Lung microvascular endothelial cell (primary cell): ENCODE measurements at regions not wholly inside any gene's neighbourhood (a gene's known extent, or its start where the extent isn't known, plus 50 kb on each side); places are given as distances from the start of the nearest gene placed in this dataset.

Experiments used
- DNase-seq, 2 donors: peaks; one replicate each; pipeline versions ENCODE4 v3.0.0 to v3.0.0-alpha.2; 2010; ENCODE audit warnings: low read depth in 2 of 2

GRCh38 chr11:116535994-116536393, 236.8 kb downstream of the BUD13 start:
- no peak for DNase-seq

DNA sequence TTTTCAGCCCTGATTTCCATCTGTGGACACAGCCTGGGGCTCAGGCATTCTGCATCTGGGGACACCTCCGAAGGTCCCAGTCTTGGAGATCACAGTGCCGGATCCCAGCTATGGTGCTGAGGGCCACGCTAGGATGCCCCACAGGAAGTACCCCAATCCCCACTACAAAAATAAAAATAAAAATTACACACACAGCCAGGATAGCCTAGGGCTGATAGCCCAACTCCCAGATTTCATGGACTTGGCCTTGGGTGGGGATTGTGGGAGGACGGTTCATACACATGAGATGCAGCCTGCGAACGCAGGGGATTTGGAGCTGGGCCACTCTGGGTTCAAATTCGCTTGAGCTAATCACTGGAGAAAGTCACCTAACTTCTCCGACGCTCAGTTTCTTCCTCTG, 237.7 kb downstream of the BUD13 start:
- no peak for DNase-seq

DNA sequence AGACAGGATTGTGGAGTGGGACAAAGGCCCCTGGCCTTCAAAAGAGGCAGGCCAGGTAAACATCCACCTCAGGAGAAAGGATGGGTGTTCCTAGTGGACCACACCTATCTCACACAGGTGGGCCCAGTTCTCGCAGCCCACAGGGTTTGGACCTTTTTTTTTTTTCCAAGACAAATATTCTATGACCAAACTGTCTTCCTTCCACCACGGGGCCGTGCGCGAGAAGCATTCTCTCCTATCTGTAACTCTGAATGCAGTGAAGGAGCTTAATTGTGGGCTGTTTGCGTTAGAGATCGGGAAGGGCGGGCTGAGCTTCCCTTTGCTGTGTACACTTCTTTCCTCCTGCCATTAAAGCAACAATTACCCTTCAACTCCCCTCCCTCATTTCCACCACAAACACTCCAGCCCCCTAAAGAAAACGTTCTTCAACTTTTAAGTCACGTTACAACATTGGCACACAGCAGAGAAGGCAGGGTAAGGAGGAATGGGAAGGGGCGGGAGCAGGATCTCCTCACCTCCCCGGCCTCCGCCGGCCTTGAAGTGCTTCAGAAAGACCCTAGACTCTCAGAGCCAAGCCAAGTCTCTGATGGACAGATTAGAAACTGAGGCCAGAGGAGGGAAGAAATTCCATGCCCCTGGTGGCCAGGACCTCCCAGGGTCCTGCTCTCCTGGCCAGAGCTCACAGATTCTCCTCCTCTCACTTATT, 238.4 kb downstream of the BUD13 start:
- no peak for DNase-seq

DNA sequence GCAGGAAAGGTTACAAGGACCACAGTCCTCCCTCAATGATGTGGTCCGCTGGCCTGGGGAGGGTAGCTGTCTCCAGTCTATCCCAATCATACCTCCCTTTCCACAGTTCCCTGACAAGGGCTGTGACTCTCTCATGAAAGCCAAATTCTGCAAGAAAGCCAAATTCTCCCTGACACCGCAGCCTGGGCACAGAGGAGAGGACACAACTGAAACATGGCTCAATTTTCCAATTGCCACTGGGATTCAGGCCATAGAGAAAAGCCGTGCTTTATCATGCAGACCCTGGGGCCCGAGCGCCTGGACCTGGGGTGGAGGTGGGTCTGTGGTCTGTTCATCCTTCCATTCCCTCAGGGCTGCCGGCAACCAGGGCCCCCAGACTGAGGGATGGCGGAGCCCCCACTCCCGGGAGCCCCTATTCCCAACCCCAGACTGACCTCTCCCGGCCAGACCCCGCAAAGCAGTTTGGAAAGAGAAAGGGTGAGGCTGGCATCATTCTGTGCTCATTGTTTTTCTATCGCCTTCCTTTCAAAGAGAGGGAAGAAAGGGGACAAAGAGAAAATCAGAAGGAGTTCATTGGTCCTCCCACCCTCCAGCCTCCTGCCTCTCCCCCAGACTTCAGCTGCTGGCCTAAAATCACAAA, 239.5 kb downstream of the BUD13 start:
- DNase-seq, result no peak

DNA sequence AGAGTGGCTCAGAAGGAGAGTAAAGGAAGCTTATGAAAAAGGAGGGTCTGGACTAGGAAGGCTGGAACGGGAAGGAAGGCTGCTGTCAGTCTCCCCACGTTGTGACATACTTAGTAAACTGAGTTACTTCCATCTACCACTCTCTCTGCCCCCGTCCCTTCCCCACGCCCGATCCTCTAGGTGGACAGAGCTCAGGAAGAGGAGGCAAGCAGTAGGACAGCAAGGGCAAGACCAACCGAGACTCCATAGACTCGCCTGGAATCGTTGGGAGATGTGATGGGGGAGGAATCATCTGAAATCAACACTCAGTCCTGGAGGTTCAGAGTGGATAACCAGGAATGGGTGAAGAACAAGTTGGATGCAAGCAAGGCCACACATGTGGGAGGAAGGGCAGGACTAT, 240.7 kb downstream of the BUD13 start:
- no peak for DNase-seq

- DNase-seq, result no peak
These were observed 242.1 kb downstream of the BUD13 start for GRCh38 chr11:116530705-116531104.

GRCh38 chr11:116529271-116529670, 243.5 kb downstream of the BUD13 start:
- DNase-seq, result no peak

- no peak for DNase-seq
These were observed 245.4 kb downstream of the BUD13 start for GRCh38 chr11:116527180-116527991.

DNA sequence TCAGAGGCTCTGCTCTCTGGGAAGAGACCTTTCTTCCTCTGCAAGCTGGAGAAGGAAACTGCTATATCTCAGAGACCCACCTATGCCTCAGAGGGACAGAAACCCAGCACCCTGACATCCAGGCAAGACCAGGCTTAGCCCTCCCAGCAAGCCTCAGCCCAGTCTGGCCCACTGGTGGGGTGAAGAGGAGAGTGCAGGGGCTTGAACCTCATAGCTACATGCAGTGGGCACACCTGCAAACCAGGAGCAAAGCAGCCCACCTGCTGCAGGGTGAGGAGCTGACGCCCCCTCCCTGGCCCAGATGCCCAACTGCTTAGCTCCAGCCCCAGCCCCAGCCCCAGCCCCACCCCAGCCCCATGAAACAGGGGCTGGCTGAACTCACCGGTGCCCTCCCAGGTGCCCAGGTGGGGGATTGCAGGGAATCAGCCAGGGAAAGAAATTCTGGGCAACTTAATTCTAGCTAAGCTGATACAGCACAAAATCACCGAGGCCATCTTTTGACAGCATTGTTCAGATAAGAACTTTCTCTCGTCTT, 246.8 kb downstream of the BUD13 start:
- no peak for DNase-seq

DNA sequence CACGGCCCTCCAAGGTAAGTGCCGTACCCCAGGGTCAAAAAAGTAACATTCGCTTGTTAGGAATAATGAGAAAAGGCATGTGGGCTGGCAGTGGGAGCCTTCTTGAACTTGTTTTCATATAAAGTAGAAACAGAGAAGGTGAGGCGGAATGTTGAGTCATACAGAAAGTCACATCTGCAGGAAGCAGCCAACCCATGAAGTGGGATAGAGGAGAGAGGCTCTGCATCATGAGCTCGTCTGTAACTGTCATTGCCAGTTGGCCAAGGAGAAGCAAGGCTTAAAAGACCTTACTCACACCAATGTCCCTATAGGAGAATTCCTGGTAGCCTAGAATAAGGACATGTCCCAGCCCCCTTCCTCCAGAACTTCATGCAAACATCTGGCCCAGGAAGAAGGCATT, 253.3 kb downstream of the BUD13 start:
- no peak for DNase-seq

DNA sequence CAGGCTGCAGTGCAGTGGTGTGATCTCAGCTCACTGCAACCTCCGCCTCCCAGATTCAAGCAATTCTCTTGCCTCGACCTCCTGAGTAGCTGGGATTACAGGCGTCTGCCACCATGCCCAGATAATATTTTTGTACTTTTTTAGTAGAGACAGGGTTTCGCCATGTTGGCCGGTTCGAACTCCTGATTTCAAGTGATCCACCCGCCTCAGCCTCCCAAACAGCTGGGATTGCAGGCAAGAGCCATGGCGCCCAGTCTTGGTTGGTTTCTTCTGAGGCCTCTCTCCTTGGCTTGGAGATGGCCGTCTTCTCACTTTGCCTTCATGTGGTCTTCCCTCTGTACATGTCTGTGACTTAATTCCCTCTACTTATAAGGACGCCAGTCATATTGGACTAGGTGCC, 254.6 kb downstream of the BUD13 start:
- DNase-seq, result no peak

GRCh38 chr11:116517584-116517983, 255.2 kb downstream of the BUD13 start:
- no peak for DNase-seq

DNA sequence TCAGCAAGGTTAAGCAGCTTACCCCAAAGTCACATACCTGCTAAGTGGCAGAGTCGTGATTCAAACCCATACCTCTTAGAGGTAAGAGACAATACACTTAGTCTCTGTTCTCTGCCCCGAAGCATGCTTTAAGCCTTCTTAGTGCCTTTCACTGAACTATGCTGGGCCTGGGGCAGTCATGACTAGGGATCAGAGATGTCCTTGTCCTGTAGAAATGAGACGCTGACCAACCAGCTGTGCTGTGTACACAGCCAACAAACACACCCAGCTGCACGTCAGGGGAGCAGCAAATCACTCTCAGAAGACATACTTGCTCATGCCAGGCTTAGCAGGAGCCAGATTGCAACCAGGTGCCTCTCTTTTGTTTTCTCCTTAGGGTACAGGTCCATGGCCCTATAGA, 255.7 kb downstream of the BUD13 start:
- DNase-seq, result no peak

- no peak for DNase-seq
These were observed 257.1 kb downstream of the BUD13 start for GRCh38 chr11:116515664-116516184.

DNA sequence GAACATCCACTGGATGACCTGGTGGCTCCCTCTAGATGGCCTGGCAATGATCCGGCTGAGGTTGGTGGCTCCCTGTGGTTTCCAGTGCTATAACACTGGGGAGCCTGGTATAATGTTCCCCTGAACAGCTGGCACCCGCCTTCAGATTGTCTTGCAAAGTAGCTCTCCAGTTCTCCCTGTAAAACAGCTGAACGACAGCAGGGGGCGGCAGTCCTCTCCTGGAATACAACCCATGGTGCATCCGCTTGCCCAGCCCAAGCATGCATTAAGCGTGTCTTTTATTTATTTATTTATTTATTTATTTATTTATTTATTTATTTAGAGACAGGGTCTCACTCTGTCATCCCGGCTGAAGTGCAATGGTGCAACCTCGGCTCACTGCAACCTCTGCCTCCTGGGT, 258.9 kb downstream of the BUD13 start:
- DNase-seq, result peak; percentile 83 to 90

GRCh38 chr11:116513278-116513823, 259.4 kb downstream of the BUD13 start:
- DNase-seq, result no peak

DNA sequence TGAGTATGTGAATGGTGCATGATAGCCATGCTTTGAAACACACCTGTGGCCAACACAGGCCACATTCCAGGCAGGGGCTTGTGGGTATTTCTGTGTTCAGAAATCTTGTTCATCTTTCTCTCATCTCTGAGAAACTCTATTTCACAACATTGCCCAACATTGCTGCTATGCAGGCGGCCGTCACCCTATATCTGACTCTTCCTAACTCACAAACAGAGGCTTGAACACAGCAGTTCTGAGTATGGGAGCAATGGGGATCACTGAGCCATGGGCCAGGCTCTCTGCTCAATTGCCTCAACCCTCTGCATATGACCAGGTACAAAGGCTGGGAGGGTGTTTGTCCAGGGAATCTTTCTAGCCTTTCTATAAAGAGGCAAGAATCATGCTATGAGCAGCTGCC, 259.9 kb downstream of the BUD13 start:
- no peak for DNase-seq

- no peak for DNase-seq
These were observed 261.1 kb downstream of the BUD13 start for GRCh38 chr11:116511684-116512083.

DNA sequence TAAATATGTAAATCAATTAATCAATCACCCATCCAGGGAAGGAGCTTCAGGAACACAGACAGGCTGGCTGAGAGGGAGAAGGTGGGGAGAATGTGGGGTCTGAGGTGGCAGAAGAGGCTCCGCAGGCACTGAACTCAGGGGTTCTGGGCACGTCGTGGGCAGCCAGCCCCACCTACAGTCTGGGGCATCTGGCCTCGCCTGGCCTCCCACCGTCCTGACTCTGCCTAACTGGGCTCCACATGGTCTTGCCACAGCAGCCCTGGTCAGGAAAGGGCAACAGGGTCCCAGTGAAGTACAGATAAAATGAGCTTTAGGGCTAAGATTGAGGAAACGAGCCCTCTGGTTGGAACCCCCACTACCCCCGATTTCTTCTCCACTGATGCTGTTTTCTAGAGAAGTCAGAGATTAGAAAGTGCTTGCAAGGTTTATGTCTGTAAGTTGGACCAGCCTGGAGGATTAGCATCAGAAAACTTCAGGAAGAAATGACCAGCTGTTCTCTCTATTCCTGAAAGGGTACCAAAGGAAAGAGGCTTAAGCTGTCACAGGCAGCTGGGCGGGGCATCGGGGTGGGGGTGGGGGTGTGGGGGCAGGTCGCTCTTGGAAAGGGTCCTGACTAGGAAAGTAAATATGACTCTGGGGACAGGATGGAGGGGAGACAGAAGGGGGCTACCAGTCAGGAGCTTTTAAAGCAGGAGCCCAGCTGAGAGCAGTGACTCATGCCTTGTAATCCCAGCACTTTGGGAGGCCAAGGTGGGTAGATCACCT, 261.7 kb downstream of the BUD13 start:
- DNase-seq, result no peak

DNA sequence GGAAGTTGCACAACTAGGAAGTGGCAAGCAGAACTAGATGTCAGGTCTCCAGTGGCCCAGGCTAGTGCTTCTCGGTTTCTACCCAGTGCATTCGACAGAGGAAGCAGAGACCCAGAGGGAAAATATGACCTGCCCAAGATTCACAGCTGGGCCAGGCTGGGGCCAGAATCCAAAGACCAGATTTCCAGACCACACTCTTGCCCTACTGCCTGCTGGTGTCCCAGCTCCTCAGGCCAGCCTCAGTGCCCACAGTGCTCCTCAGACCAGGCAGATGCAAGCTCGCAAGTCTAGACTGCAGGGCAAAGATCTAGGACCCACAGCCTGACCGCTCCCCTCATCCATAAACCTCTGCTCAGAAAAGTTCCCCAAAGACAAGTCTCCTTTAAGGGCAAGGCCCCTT, 262.6 kb downstream of the BUD13 start:
- no peak for DNase-seq

DNA sequence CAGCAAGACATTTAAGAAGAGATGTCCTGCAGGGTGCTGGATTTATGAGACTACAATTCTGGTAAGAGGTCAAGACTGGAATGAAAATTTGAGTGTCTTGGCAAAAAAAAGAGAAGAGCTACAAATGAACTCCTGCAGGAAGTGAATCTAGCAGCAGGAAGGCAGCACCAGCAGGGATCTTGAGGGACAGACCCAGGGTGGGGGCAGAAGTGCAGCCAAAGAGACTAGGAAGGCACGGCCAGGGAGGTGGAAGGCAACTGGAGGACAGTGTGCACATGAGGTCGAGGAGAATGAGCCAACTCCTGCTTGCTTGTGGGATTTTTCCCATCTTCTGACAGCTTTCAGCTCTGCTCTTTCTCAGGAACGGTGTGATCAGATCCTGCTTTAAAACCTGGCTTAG, 263.2 kb downstream of the BUD13 start:
- DNase-seq, result no peak
